A549 (cell line): ENCODE measurements at regions not wholly inside any gene's neighbourhood (a gene's known extent, or its start where the extent isn't known, plus 50 kb on each side); places are given as distances from the start of the nearest gene placed in this dataset.
"Not testable (repeated sequence)": the region's sequence is repeated elsewhere in the genome, so short reads cannot be mapped to it uniquely, and the experiment has no call there.

Experiments used
- ATAC-seq, 2 experiments: fragments of 200-7000 bp in 1 of 2; fragments of >200 bp in 1 of 2; cut with Nextera tagmentation in 1 of 2; cut with Tn5 transposase in 1 of 2; 3 replicates each; pipeline versions ENCODE4 v1.8.0 to v1.9.1; 2018 to 2020; ENCODE audit warnings: mild to moderate bottlenecking in 1 of 2, moderate library complexity in 1 of 2
- CTCF ChIA-PET: fragments of 300-600 bp; sonication (Branson Sonifier 250); formaldehyde crosslinking; extraction: SDS; loops from one replicate; lab custom pipeline; 2021; ENCODE audit warnings: antibody characterized with exemption, inconsistent platforms; lab: Yijun Ruan, JAX
- POLR2A ChIA-PET: fragments of 350-600 bp; formaldehyde crosslinking; extraction: SDS; loops from one replicate; lab custom pipeline; 2021; ENCODE audit warnings: antibody characterized with exemption, inconsistent platforms; lab: Yijun Ruan, JAX
- DNase-seq, 2 experiments: peaks; one replicate each; pipeline versions ENCODE4 v3.0.0 to v3.0.0-alpha.2; 2011 to 2016; ENCODE audit warnings: low read depth in 1 of 2, low spot score in 1 of 2
- FAIRE-seq: peaks from 2 replicates; lab custom pipeline; 2011; peaks lifted over from hg19 to GRCh38; lab: Jason Lieb, UNC
- H3K27ac ChIP-seq, 2 experiments: fragments of >200 bp; sonication (Bioruptor Twin); formaldehyde crosslinking; 3 replicates each; pipeline ENCODE4 v1.5.1; 2016 to 2017
- H3K4me1 ChIP-seq: fragments of >200 bp; sonication (Bioruptor Twin); formaldehyde crosslinking; 3 replicates; pipeline ENCODE4 v1.6.1; 2016
- H3K4me2 ChIP-seq: fragments of >200 bp; sonication (Bioruptor Twin); formaldehyde crosslinking; 3 replicates; pipeline ENCODE4 v1.6.1; 2016
- H3K4me3 ChIP-seq: fragments of >200 bp; sonication (Bioruptor Twin); formaldehyde crosslinking; 3 replicates; pipeline ENCODE4 v1.5.1; 2016
- H3K9me3 ChIP-seq: fragments of >200 bp; sonication (Bioruptor Twin); formaldehyde crosslinking; 3 replicates; pipeline ENCODE4 v1.6.1; 2016
- ATOH8 ChIP-seq: fragments of 250-450 bp; sonication (Bioruptor Pico); IDR thresholded peaks from 2 replicates; pipeline ENCODE4 v1.5.0; 2020; ENCODE audit warnings: low read depth, mild to moderate bottlenecking, moderate library complexity
- CBX2 ChIP-seq: fragments of 200-600 bp; sonication (generic); IDR thresholded peaks from 2 replicates; pipeline ENCODE4 v1.6.1; 2016; ENCODE audit warnings: low read depth, mild to moderate bottlenecking, borderline replicate concordance
- CBX8 ChIP-seq: fragments of 200-600 bp; sonication (generic); IDR thresholded peaks from 2 replicates; pipeline ENCODE4 v1.6.1; 2016
- CEBPB ChIP-seq, 2 experiments: fragments of >200 bp in 1 of 2; sonication (Bioruptor Twin) in 1 of 2; formaldehyde crosslinking in 1 of 2; IDR thresholded peaks; 2 replicates each; pipeline ENCODE4 v1.6.1; 2012 to 2016
- CHD2 ChIP-seq: fragments of 150-350 bp; IDR thresholded peaks from 2 replicates; pipeline ENCODE4 v1.6.1; 2014; ENCODE audit warnings: low read length; ENCODE audit not compliant: partially characterized antibody
- EHF ChIP-seq: fragments of 250-450 bp; sonication (Bioruptor Pico); IDR thresholded peaks from 2 replicates; pipeline ENCODE4 v1.5.0; 2020; ENCODE audit warnings: mild to moderate bottlenecking
- GATA3 ChIP-seq: IDR thresholded peaks from 2 replicates; pipeline ENCODE4 v1.6.1; 2012; ENCODE audit warnings: borderline replicate concordance
- HDAC2 ChIP-seq: fragments of 200-600 bp; sonication (generic); IDR thresholded peaks from 2 replicates; pipeline ENCODE4 v1.6.1; 2016
- HEYL ChIP-seq: fragments of 250-450 bp; sonication (Bioruptor Pico); IDR thresholded peaks from 2 replicates; pipeline ENCODE4 v1.8.0; 2021; ENCODE audit warnings: mild to moderate bottlenecking, moderate library complexity
- HOXA7 ChIP-seq: fragments of 250-450 bp; sonication (Bioruptor Pico); IDR thresholded peaks from 2 replicates; pipeline ENCODE4 v1.5.0; 2020; ENCODE audit warnings: mild to moderate bottlenecking, moderate library complexity
- HOXB13 ChIP-seq: fragments of 250-450 bp; sonication (Bioruptor Pico); IDR thresholded peaks from 2 replicates; pipeline ENCODE4 v1.5.0; 2020; ENCODE audit warnings: low read depth, mild to moderate bottlenecking, moderate library complexity
- JUN ChIP-seq, 2 experiments: fragments of >200 bp; sonication (Bioruptor Twin); formaldehyde crosslinking; IDR thresholded peaks; 2 replicates in 1 of 2; 3 replicates in 1 of 2; pipeline ENCODE4 v1.6.1; 2016 to 2017
- MAFK ChIP-seq: fragments of 450-650 bp; IDR thresholded peaks from 2 replicates; pipeline ENCODE4 v1.6.1; 2014; ENCODE audit not compliant: partially characterized antibody
- MYC ChIP-seq: IDR thresholded peaks from 2 replicates; pipeline ENCODE4 v1.6.1; 2012; ENCODE audit warnings: mild to moderate bottlenecking, inconsistent platforms, low read length, improper control_type of control experiment, borderline replicate concordance
- NFE2L2 ChIP-seq: fragments of 150-350 bp; conservative IDR thresholded peaks from 2 replicates; pipeline ENCODE4 v1.6.1; 2014; ENCODE audit warnings: low read length
- NR3C1 ChIP-seq: fragments of >200 bp; sonication (Bioruptor Twin); formaldehyde crosslinking; IDR thresholded peaks from 3 replicates; pipeline ENCODE4 v1.6.1; 2017
- POLR2AphosphoS2 ChIP-seq: conservative IDR thresholded peaks from 2 replicates; pipeline ENCODE4 v1.6.1; 2012; ENCODE audit warnings: low read length, improper control_type of control experiment, inconsistent platforms
- RCOR1 ChIP-seq: fragments of 150-350 bp; IDR thresholded peaks from 2 replicates; pipeline ENCODE4 v1.6.1; 2014; ENCODE audit warnings: antibody characterized with exemption, low read length, low read depth
- REST ChIP-seq: fragments of 200-600 bp; sonication (generic); IDR thresholded peaks from 2 replicates; pipeline ENCODE4 v1.6.1; 2016; ENCODE audit warnings: antibody characterized with exemption, mild to moderate bottlenecking, moderate library complexity
- RFX5 ChIP-seq: fragments of 450-650 bp; IDR thresholded peaks from 2 replicates; pipeline ENCODE4 v1.7.1; 2014; ENCODE audit warnings: antibody characterized with exemption, mild to moderate bottlenecking, moderate library complexity
- TFCP2L1 ChIP-seq: fragments of 250-450 bp; sonication (Bioruptor Pico); IDR thresholded peaks from 2 replicates; pipeline ENCODE4 v1.5.0; 2021; ENCODE audit warnings: mild to moderate bottlenecking
- ZNF302 ChIP-seq: fragments of 250-450 bp; sonication (Bioruptor Pico); IDR thresholded peaks from 2 replicates; pipeline ENCODE4 v1.9.0; 2021; ENCODE audit warnings: inconsistent platforms, mild to moderate bottlenecking, moderate library complexity
- WGBS: methylation state at CpG from one replicate; pipeline ENCODE4 v1.1.6; 2017; ENCODE audit errors: missing lambda C conversion rate; 5-methylcytosine and 5-hydroxymethylcytosine counted together
- TF ChIP-seq, protein P1 (sequence below): fragments of >200 bp; sonication (Bioruptor Twin); formaldehyde crosslinking; IDR thresholded peaks from 3 replicates; pipeline ENCODE4 v1.5.1; 2016
- TF ChIP-seq, protein P2 (sequence below): IDR thresholded peaks from 2 replicates; pipeline ENCODE4 v1.6.1; 2012; ENCODE audit warnings: low read depth, borderline replicate concordance

- TF ChIP-seq, protein P1, sequence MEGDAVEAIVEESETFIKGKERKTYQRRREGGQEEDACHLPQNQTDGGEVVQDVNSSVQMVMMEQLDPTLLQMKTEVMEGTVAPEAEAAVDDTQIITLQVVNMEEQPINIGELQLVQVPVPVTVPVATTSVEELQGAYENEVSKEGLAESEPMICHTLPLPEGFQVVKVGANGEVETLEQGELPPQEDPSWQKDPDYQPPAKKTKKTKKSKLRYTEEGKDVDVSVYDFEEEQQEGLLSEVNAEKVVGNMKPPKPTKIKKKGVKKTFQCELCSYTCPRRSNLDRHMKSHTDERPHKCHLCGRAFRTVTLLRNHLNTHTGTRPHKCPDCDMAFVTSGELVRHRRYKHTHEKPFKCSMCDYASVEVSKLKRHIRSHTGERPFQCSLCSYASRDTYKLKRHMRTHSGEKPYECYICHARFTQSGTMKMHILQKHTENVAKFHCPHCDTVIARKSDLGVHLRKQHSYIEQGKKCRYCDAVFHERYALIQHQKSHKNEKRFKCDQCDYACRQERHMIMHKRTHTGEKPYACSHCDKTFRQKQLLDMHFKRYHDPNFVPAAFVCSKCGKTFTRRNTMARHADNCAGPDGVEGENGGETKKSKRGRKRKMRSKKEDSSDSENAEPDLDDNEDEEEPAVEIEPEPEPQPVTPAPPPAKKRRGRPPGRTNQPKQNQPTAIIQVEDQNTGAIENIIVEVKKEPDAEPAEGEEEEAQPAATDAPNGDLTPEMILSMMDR = no peak
- TF ChIP-seq CBX8 (no peak), CBX2 (no peak), NR3C1 (no peak), MAFK (no peak), CEBPB (IDR thresholded peaks at IDR 0.05) (no peak), GATA3 (no peak), HEYL (CRISPR knock-in tag) (no peak), JUN (IDR thresholded peaks at IDR 0.05) (no peak), ATOH8 (CRISPR knock-in tag) (no peak), RFX5 (no peak), EHF (CRISPR knock-in tag) (no peak), HOXA7 (CRISPR knock-in tag) (no peak), REST (no peak)
- TF ChIP-seq, protein P2, sequence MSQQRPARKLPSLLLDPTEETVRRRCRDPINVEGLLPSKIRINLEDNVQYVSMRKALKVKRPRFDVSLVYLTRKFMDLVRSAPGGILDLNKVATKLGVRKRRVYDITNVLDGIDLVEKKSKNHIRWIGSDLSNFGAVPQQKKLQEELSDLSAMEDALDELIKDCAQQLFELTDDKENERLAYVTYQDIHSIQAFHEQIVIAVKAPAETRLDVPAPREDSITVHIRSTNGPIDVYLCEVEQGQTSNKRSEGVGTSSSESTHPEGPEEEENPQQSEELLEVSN = no peak
- ChIA-PET CTCF (interaction anchor here (1.3 kb wide), 1 partner anchor 12 kb away, joined by 3 read pairs; no protein-coding TSS in a partner anchor), POLR2A (no interaction called here)
- FAIRE-seq (no peak), DNase-seq (no peak), ATAC-seq (no peak)
- H3K9me3 ChIP-seq = peaks cover 8% of the 10 kb centered on the region; the same call in 1 of the 3 replicates
- H3K27ac ChIP-seq = no peak overlapping the region
- no peak overlapping the region for H3K4me2 ChIP-seq
- H3K4me1 ChIP-seq = no peaks in the 10 kb centered on the region
- 40% methylated on average over 1 of the region's 33 CpGs for WGBS
- H3K4me3 ChIP-seq = no peak overlapping the region
These were observed 155.3 kb upstream of the RREB1 start for GRCh38 chr6:6952484-6952883.

- H3K4me2 ChIP-seq, H3K9me3 ChIP-seq, FAIRE-seq, ATAC-seq, DNase-seq, H3K4me3 ChIP-seq, POLR2A ChIA-PET, H3K27ac ChIP-seq, H3K4me1 ChIP-seq: not testable (repeated sequence)
- WGBS = 74% methylated on average over 6 of the region's 6 CpGs
- CTCF ChIA-PET = interaction anchor here (1.3 kb wide), 1 partner anchor 12 kb away, joined by 3 read pairs; no protein-coding TSS in a partner anchor
These were observed 154.8 kb upstream of the RREB1 start for GRCh38 chr6:6952927-6953326.

DNA sequence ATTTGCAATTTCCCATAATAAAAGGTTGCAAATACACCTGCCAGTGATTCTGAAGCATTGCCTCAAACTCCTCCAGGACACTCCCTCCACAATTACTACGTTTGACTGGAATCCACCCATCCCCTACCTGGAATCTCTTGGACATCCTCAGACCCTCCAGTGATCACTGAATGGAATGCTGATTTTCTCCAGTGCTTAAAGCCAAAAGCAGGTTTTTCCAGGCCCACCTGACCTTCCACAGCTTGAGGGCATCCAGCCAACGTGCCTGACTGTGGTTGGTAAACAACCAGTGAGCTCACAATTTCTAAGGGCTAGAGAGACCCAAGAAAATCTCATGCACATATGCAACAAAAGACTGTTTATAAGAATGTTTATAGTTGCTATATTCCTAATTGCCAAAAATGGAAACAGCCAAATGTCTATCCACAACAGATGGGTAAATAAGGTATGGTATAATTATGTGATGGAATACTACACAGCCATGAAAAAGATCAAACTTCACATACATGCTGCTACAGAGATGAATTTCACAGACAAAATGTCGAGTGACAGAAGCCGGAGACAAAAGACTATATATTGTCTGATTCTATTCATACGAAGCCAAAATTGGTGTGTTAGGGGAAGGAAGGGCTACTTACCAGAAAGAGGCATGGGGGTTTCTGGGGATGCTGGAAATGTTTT, 147.1 kb upstream of the RREB1 start:
- Histone ChIP-seq H3K4me1 (no peaks in the 10 kb centered on the region), H3K27ac (no peak overlapping the region), H3K9me3 (no peaks in the 10 kb centered on the region), H3K4me2 (no peak overlapping the region), H3K4me3 (no peak overlapping the region)
- ChIA-PET POLR2A (no interaction called here), CTCF (interaction anchor here (0.7 kb wide), 1 partner anchor 71 kb away, joined by 3 read pairs; no protein-coding TSS in a partner anchor)
- WGBS = 27% methylated on average over 5 of the region's 5 CpGs
- DNase-seq (no peak), ATAC-seq (no peak), FAIRE-seq (no peak)
- TF ChIP-seq GATA3 = no peak
- TF ChIP-seq, protein P1 = no peak
- TF ChIP-seq HEYL (CRISPR knock-in tag) = no peak
- no peak for TF ChIP-seq NFE2L2
- TF ChIP-seq RCOR1 = no peak
- no peak for TF ChIP-seq TFCP2L1 (CRISPR knock-in tag)
- TF ChIP-seq, protein P2 = no peak
- no peak for TF ChIP-seq MYC
- no peak for TF ChIP-seq HDAC2
- no peak for TF ChIP-seq EHF (CRISPR knock-in tag)
- TF ChIP-seq CHD2 = no peak
- no peak for TF ChIP-seq HOXB13
- TF ChIP-seq POLR2AphosphoS2 = no peak
- TF ChIP-seq ZNF302 = no peak
